Smooth muscle cell (in vitro differentiated cells): ENCODE measurements at regions not wholly inside any gene's neighbourhood (a gene's known extent, or its start where the extent isn't known, plus 50 kb on each side); places are given as distances from the start of the nearest gene placed in this dataset.

Experiments used
- DNase-seq: peaks from one replicate; lab custom pipeline; 2025; ENCODE audit not compliant: unreplicated experiment; lab: John Stamatoyannopoulos, UW
- H2AFZ ChIP-seq: fragments of 200-600 bp; sonication (generic); 2 replicates; pipeline ENCODE4 v1.6.0; 2016; ENCODE audit warnings: antibody characterized with exemption, low read depth, mild to moderate bottlenecking
- H3F3A ChIP-seq: fragments of 200-600 bp; sonication (generic); 2 replicates; pipeline ENCODE4 v1.6.0; 2017; ENCODE audit warnings: antibody characterized with exemption, low read depth
- H3K27ac ChIP-seq: fragments of 200-600 bp; sonication (generic); 2 replicates; pipeline ENCODE4 v1.5.1; 2016; ENCODE audit warnings: low read depth, mild to moderate bottlenecking
- H3K27me3 ChIP-seq: fragments of 200-600 bp; sonication (generic); 2 replicates; pipeline ENCODE4 v1.6.1; 2016; ENCODE audit warnings: low read depth, mild to moderate bottlenecking
- H3K36me3 ChIP-seq: fragments of 200-600 bp; sonication (generic); 2 replicates; pipeline ENCODE4 v1.5.1; 2016; ENCODE audit warnings: low read depth
- H3K4me1 ChIP-seq: fragments of 200-600 bp; sonication (generic); 2 replicates; pipeline ENCODE4 v1.5.1; 2016; ENCODE audit warnings: low read depth
- H3K4me2 ChIP-seq: fragments of 200-600 bp; sonication (generic); 2 replicates; pipeline ENCODE4 v1.6.0; 2016; ENCODE audit warnings: mild to moderate bottlenecking
- H3K4me3 ChIP-seq: fragments of 200-600 bp; sonication (generic); 2 replicates; pipeline ENCODE4 v1.5.1; 2016; ENCODE audit warnings: mild to moderate bottlenecking
- H3K79me2 ChIP-seq: fragments of 200-600 bp; sonication (generic); 2 replicates; pipeline ENCODE4 v1.6.0; 2016; ENCODE audit warnings: low read depth, mild to moderate bottlenecking
- H3K9ac ChIP-seq: fragments of 200-600 bp; sonication (generic); 2 replicates; pipeline ENCODE4 v1.6.0; 2016; ENCODE audit warnings: low read depth
- H3K9me3 ChIP-seq: fragments of 200-600 bp; sonication (generic); replicated peaks from 2 replicates; pipeline ENCODE4 v1.5.1; 2016; ENCODE audit warnings: low read depth
- H4K20me1 ChIP-seq: fragments of 200-600 bp; sonication (generic); 2 replicates; pipeline ENCODE4 v1.6.0; 2016; ENCODE audit warnings: low read depth
- CTCF ChIP-seq: fragments of 200-600 bp; sonication (generic); IDR thresholded peaks from 2 replicates; pipeline ENCODE4 v1.5.1; 2017; ENCODE audit warnings: borderline replicate concordance, mild to moderate bottlenecking, antibody characterized with exemption; ENCODE audit not compliant: insufficient read depth, poor library complexity, severe bottlenecking
- WGBS: methylation state at CpG from one replicate; pipeline ENCODE4 v1.1.7; 2016; ENCODE audit warnings: low lambda C conversion rate; 5-methylcytosine and 5-hydroxymethylcytosine counted together

- Histone ChIP-seq H3K9ac (no peak overlapping the region), H3K9me3 (no peaks in the 10 kb centered on the region), H3K79me2 (no peaks in the 10 kb centered on the region), H3K27me3 (no peaks in the 10 kb centered on the region), H3K4me2 (no peak overlapping the region), H3K36me3 (no peaks in the 10 kb centered on the region), H3K4me1 (no peaks in the 10 kb centered on the region), H3K4me3 (no peak overlapping the region), H4K20me1 (no peaks in the 10 kb centered on the region), H3K27ac (no peak overlapping the region), H3F3A (no peaks in the 10 kb centered on the region), H2AFZ (peak overlapping the region; percentile 2)
- DNase-seq = no peak
- TF ChIP-seq CTCF = no peak
- 49% methylated on average over 3 of the region's 3 CpGs for WGBS
Measured at GRCh38 chr12:29054858-29055663, 94.0 kb upstream of the FAR2 start.

GRCh38 chr12:29066011-29066588 is 83.0 kb upstream of the FAR2 start:
- Histone ChIP-seq H3K36me3 (no peaks in the 10 kb centered on the region), H2AFZ (no peak overlapping the region), H4K20me1 (no peaks in the 10 kb centered on the region), H3K79me2 (no peaks in the 10 kb centered on the region), H3K27ac (no peak overlapping the region), H3K27me3 (no peaks in the 10 kb centered on the region), H3K9me3 (peaks cover 5% of the 10 kb centered on the region), H3F3A (no peaks in the 10 kb centered on the region), H3K4me3 (no peak overlapping the region), H3K9ac (no peak overlapping the region), H3K4me1 (no peaks in the 10 kb centered on the region), H3K4me2 (no peak overlapping the region)
- 92% methylated on average over 1 of the region's 1 CpG for WGBS
- TF ChIP-seq CTCF = no peak
- DNase-seq = no peak

- Histone ChIP-seq H3K27me3 (no peaks in the 10 kb centered on the region), H3F3A (no peaks in the 10 kb centered on the region), H3K27ac (no peak overlapping the region), H3K4me1 (no peaks in the 10 kb centered on the region), H3K9me3 (no peaks in the 10 kb centered on the region), H3K79me2 (no peaks in the 10 kb centered on the region), H2AFZ (no peak overlapping the region), H4K20me1 (no peaks in the 10 kb centered on the region), H3K4me2 (no peak overlapping the region), H3K9ac (no peak overlapping the region), H3K4me3 (no peak overlapping the region), H3K36me3 (no peaks in the 10 kb centered on the region)
- WGBS = 84% methylated on average over 1 of the region's 1 CpG
- TF ChIP-seq CTCF = no peak
- no peak for DNase-seq
Measured at GRCh38 chr12:29067430-29067829, 81.6 kb upstream of the FAR2 start.
